Astrocyte (in vitro differentiated cells and primary cell): ENCODE measurements at regions not wholly inside any gene's neighbourhood (a gene's known extent, or its start where the extent isn't known, plus 50 kb on each side); places are given as distances from the start of the nearest gene placed in this dataset.

Experiments used
- CTCF ChIP-seq: IDR thresholded peaks from 2 replicates; pipeline ENCODE4 v1.5.1; 2011; ENCODE audit warnings: low read depth, mild to moderate bottlenecking, inconsistent platforms, low read length, moderate library complexity; ENCODE audit not compliant: insufficient read depth
- EZH2 ChIP-seq: IDR thresholded peaks from 2 replicates; pipeline ENCODE4 v1.6.1; 2012; ENCODE audit warnings: mild to moderate bottlenecking, low read length, inconsistent platforms; ENCODE audit not compliant: insufficient read depth

DNA sequence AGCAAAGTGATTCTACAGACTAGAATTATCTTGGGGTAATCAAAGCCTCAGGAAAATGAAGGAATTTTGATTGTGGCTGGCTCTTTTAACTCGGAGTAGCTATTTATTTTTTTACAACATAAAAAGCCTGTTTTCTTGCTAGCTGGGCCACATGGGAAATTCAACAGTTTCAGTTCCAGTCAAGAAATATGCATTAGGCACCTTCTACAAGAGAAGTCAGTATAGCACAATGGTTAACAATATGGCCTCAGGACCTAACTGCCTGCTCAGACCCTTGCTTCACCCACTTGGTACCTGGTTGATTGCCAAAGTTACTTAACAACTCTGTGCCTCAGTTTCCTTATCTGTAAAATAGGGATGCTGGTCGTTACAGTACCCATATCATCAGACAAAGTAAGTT, 586.2 kb downstream of the ZNF608 start:
- no peak for TF ChIP-seq CTCF
- TF ChIP-seq EZH2: no peak
